Heart left ventricle (tissue), 16 donors: ENCODE measurements at regions not wholly inside any gene's neighbourhood (a gene's known extent, or its start where the extent isn't known, plus 50 kb on each side); places are given as distances from the start of the nearest gene placed in this dataset.
"Not testable (repeated sequence)": the region's sequence is repeated elsewhere in the genome, so short reads cannot be mapped to it uniquely, and the experiment has no call there.

ENCODE experiments used
- ATAC-seq, 4 donors: fragments of 200-7000 bp; cut with Tn5 transposase; one replicate each; pipeline ENCODE4 v1.9.1; 2020 to 2022; ENCODE audit warnings: moderate library complexity in 4 of 4, mild to moderate bottlenecking in 3 of 4, moderate number of reproducible peaks in 1 of 4
- DNase-seq, 5 donors: peaks; one replicate each; pipeline ENCODE4 v3.0.0-alpha.2; 2020
- H3K27ac ChIP-seq, 12 donors: fragments of 200-600 bp; sonication (generic) in 4 of 12; one replicate each; pipeline versions ENCODE4 v1.5.0 to v1.8.0; 2016 to 2022; ENCODE audit warnings: mild to moderate bottlenecking in 2 of 12
- H3K27me3 ChIP-seq, 9 donors: fragments of 200-600 bp; sonication (generic) in 2 of 9; one replicate each; pipeline versions ENCODE4 v1.5.1 to v1.8.0; 2016 to 2022; ENCODE audit warnings: mild to moderate bottlenecking in 3 of 9
- H3K36me3 ChIP-seq, 9 donors: fragments of 200-600 bp; sonication (generic) in 2 of 9; one replicate each; pipeline versions ENCODE4 v1.5.0 to v1.8.0; 2018 to 2022; ENCODE audit warnings: mild to moderate bottlenecking in 2 of 9
- H3K4me1 ChIP-seq, 12 donors: fragments of 200-600 bp; sonication (generic) in 4 of 12; one replicate each; pipeline versions ENCODE4 v1.5.0 to v1.8.0; 2016 to 2022; ENCODE audit warnings: mild to moderate bottlenecking in 3 of 12
- H3K4me3 ChIP-seq, 12 donors: fragments of 200-600 bp; sonication (generic) in 4 of 12; one replicate each; pipeline versions ENCODE4 v1.5.0 to v1.8.0; 2017 to 2022; ENCODE audit warnings: mild to moderate bottlenecking in 9 of 12, moderate library complexity in 4 of 12
- H3K9me3 ChIP-seq, 12 donors: fragments of 200-600 bp; sonication (generic) in 4 of 12; one replicate each; pipeline versions ENCODE4 v1.5.0 to v1.8.0; 2016 to 2022; ENCODE audit warnings: mild to moderate bottlenecking in 1 of 12
- POLR2A ChIP-seq, 2 donors: fragments of 450-650 bp; IDR thresholded peaks; one replicate each; pipeline ENCODE4 v1.6.1; 2017; ENCODE audit warnings: antibody characterized with exemption in 2 of 2, mild to moderate bottlenecking in 2 of 2, moderate library complexity in 2 of 2
- WGBS, 4 donors: extraction: QIAGEN DNeasy Blood & Tissue Kit in 2 of 4; methylation state at CpG; one replicate each; pipeline versions ENCODE4 v1.1.5 to v1.1.7; 2013 to 2018; 5-methylcytosine and 5-hydroxymethylcytosine counted together
- intact Hi-C, 10 donors: fragments of 100-400 bp; cut with DNase I; formaldehyde crosslinking; loops; one replicate each; pipeline versions ENCODE4 v1.11.1 to v1.14.2; 2022
- TF ChIP-seq, protein P1 (sequence below), 12 donors: fragments of 200-600 bp; sonication (generic) in 4 of 12; IDR thresholded peaks; one replicate each; pipeline versions ENCODE4 v1.5.0 to v1.8.0; 2018 to 2022; ENCODE audit warnings: antibody characterized with exemption in 12 of 12, mild to moderate bottlenecking in 5 of 12
- donor health status: ischemic (EF 13 %, LVEDD 7.1; RV severe dilation, severe dysfunction).
- donor health status: healthy with polysubstance abuse.
- donor health status: DM: no; HTN: yes; CAD: no.
- donor health status: DM: no; HTN: no; CAD: no.
- donor health status: ischemic (EF 25% LVEDD 6.9; RV normal size, moderate dysfunction).
- donor health status: ischemic (EF 25% LVEDD 5.7; RV mildly dilated, moderate dysfunction).
- donor health status: healthy.
- donor health status: DM: yes; HTN: yes; CAD: no.
- donor health status: ischemic (EF 35%, LVEDD 5.7; RV mildly dilated, moderate dysfunction).
- donor health status: nonischemic (EF 11% LVEDD 7.7; RV severe dilation, severe dysfunction).
- donor health status: DM: yes; HTN: yes; CAD: no.
- donor health status: PGD.
- donor health status: ischemic (EF 29% LVEDD 5.4; RV normal size, mild dysfunction).
- donor health status: nonischemic (EF 23%, LVEDD 6.1; RV moderate dilation, normal function).

DNA sequence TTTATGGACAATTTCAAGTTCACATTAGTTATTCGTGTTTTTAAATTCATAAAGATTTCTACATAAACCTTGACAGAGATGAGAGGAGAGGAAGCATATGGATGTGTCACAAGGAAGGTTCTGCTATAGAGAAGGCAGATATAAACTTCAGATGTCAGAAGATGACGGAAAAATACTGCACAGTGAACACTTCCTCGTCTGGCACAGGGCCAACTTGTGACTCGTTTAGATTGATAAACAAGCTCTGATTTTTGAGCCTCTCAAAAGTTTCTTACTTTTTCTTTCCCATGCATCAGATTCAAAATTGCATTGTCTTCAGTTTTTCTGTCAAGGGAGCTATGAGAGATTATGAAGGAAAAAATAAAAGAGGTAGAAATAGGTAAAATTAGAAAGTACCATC, 156.4 kb upstream of the MINDY3 start:
- Histone ChIP-seq H3K9me3 (peaks cover 0 to 24% (median 11%) of the 10 kb centered on the region in 12 donors), H3K36me3 (no peaks in the 10 kb centered on the region), H3K4me3 (no peak overlapping the region), H3K4me1 (no peaks in the 10 kb centered on the region), H3K27me3 (peaks cover 0 to 4% (median 0%) of the 10 kb centered on the region in 9 donors), H3K27ac (no peak overlapping the region)
- 32 to 41% (median 37%) methylated on average over 4 of the region's 4 CpGs for WGBS, 4 donors
- TF ChIP-seq, protein P1, sequence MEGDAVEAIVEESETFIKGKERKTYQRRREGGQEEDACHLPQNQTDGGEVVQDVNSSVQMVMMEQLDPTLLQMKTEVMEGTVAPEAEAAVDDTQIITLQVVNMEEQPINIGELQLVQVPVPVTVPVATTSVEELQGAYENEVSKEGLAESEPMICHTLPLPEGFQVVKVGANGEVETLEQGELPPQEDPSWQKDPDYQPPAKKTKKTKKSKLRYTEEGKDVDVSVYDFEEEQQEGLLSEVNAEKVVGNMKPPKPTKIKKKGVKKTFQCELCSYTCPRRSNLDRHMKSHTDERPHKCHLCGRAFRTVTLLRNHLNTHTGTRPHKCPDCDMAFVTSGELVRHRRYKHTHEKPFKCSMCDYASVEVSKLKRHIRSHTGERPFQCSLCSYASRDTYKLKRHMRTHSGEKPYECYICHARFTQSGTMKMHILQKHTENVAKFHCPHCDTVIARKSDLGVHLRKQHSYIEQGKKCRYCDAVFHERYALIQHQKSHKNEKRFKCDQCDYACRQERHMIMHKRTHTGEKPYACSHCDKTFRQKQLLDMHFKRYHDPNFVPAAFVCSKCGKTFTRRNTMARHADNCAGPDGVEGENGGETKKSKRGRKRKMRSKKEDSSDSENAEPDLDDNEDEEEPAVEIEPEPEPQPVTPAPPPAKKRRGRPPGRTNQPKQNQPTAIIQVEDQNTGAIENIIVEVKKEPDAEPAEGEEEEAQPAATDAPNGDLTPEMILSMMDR (IDR thresholded peaks at IDR 0.05), result no peak
- no peak for TF ChIP-seq POLR2A (IDR thresholded peaks at IDR 0.05)
- DNase-seq (no peak), ATAC-seq (no peak)
- intact Hi-C loops, result no loop called here

DNA sequence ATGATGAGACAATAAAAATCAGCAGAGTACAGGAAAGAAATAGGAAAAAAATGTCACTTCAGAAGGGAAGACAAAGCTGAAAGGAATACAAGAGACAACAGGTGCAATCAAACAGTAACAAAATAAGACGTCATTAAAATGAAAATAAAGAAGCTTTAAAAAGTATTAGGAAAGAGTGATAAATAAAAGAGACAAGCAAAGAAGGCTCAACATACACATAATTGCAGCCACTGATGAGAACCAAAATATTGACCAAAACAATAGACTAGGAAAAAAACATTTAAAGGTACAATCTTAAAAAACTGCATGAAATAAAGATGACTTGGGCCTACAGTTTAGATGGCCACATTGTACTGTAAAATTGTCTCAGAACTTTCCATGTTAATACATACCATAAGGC, 160.5 kb upstream of the MINDY3 start:
- WGBS, 4 donors, result 0 to 92% (median 71%) methylated on average over 1 of the region's 1 CpG
- DNase-seq, result no peak
- H3K4me1 ChIP-seq, result no peaks in the 10 kb centered on the region
- H3K9me3 ChIP-seq, result peaks cover 0 to 26% (median 11%) of the 10 kb centered on the region in 12 donors
- no peaks in the 10 kb centered on the region for H3K36me3 ChIP-seq
- no peak overlapping the region for H3K4me3 ChIP-seq
- peaks cover 0 to 4% (median 0%) of the 10 kb centered on the region in 9 donors for H3K27me3 ChIP-seq
- no peak overlapping the region for H3K27ac ChIP-seq
- no peak for ATAC-seq
- TF ChIP-seq, protein P1 (IDR thresholded peaks at IDR 0.05), result no peak
- no peak for TF ChIP-seq POLR2A (IDR thresholded peaks at IDR 0.05)
- intact Hi-C loops, result no loop called here

DNA sequence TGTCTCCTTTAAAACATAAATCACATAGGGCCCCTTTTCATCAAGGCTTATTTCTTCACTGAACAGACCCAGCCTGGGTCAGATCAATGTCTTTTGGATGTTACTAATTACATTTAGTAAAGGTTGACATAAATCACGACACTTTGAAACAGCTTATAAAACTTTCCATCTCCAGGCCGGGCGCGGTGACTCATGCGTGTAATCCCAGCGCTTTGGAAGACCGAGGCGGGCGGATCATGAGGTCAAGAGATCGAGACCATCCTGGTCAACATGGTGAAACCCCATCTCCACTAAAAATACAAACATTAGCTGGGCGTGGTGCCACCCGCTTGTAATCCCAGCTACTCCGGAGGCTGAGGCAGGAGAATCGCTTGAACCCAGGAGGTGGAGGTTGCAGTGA, 166.5 kb upstream of the MINDY3 start:
- H3K27me3 ChIP-seq, H3K27ac ChIP-seq, ATAC-seq, H3K36me3 ChIP-seq, H3K4me1 ChIP-seq, DNase-seq, H3K9me3 ChIP-seq, intact Hi-C loops, H3K4me3 ChIP-seq: not testable (repeated sequence)
- WGBS, 4 donors, result 87 to 94% (median 91%) methylated on average over 14 of the region's 14 CpGs

DNA sequence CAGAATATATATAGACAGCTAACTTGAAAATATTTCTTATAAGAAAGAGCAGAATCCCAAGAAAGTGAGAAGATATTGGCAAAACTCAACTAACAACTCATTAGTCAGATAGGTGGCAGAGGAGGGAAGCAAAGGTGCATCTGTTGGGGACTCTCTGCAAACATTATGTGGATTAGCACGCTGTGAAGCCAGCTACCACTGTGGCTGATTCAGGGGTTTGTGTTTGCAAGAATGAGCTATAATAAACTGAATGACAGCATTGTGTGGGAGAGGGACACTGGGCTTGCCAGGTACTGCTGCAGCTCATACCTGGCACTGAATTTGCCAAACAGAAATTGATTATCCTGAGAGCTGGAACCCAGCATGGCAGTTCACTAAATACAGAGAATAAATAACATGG, 170.3 kb upstream of the MINDY3 start:
- Histone ChIP-seq H3K36me3 (no peaks in the 10 kb centered on the region), H3K4me3 (no peak overlapping the region), H3K27me3 (no peaks in the 10 kb centered on the region), H3K9me3 (peaks cover 0 to 22% (median 1%) of the 10 kb centered on the region in 12 donors), H3K27ac (no peak overlapping the region), H3K4me1 (no peaks in the 10 kb centered on the region)
- intact Hi-C loops, result no loop called here
- 35 to 58% (median 45%) methylated on average over 1 of the region's 1 CpG for WGBS, 4 donors
- TF ChIP-seq, protein P1 (IDR thresholded peaks at IDR 0.05), result no peak
- TF ChIP-seq POLR2A (IDR thresholded peaks at IDR 0.05), result no peak
- ATAC-seq (no peak), DNase-seq (no peak)

DNA sequence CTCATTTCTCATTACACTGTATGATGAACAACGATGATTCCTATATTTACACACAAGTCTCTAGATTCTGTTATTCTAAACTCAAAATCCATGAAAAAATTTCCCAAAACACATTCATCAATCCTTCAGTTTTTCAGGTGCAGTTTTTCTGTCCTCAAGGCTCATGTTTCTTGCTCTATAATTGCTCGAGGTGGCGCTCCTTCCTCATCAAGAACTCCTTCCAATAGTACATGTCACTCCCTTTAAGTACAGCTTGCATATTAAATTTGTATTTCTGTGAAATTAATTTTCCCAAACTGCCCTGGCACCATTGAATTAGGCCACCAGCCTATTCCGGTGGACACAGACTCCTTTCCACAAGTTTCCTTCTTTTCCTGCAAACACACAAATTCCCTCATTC, 188.7 kb upstream of the MINDY3 start:
- H3K4me1 ChIP-seq, result no peaks in the 10 kb centered on the region
- H3K4me3 ChIP-seq, result no peak overlapping the region
- intact Hi-C loops, result no loop called here
- H3K27me3 ChIP-seq, result no peaks in the 10 kb centered on the region
- TF ChIP-seq, protein P1 (IDR thresholded peaks at IDR 0.05), result no peak
- no peak for TF ChIP-seq POLR2A (IDR thresholded peaks at IDR 0.05)
- H3K9me3 ChIP-seq, result peaks cover 0 to 5% (median 0%) of the 10 kb centered on the region in 12 donors
- ATAC-seq (no peak), DNase-seq (no peak)
- 82 to 89% (median 85%) methylated on average over 4 of the region's 4 CpGs for WGBS, 4 donors
- no peaks in the 10 kb centered on the region for H3K36me3 ChIP-seq
- no peak overlapping the region for H3K27ac ChIP-seq
